Stomach (tissue), 8 donors: ENCODE measurements at regions not wholly inside any gene's neighbourhood (a gene's known extent, or its start where the extent isn't known, plus 50 kb on each side); places are given as distances from the start of the nearest gene placed in this dataset.

Source experiments
- DNase-seq, 2 donors: peaks; one replicate each; pipeline versions ENCODE4 v3.0.0 to v3.0.0-alpha.2; 2013 to 2019
- H3K27ac ChIP-seq, 5 donors: fragments of 200-600 bp in 4 of 5; sonication (generic) in 4 of 5; one replicate each; pipeline ENCODE4 v1.5.1; 2013 to 2019; ENCODE audit warnings: mild to moderate bottlenecking in 1 of 5, moderate library complexity in 1 of 5
- H3K27me3 ChIP-seq, 3 donors: fragments of 200-600 bp; sonication (generic); one replicate each; pipeline ENCODE4 v1.5.1; 2017 to 2019; ENCODE audit warnings: mixed run types in 1 of 3
- H3K36me3 ChIP-seq, 4 donors: fragments of 200-600 bp; sonication (generic); 1 replicate in 3 of 4; 2 replicates in 1 of 4; pipeline ENCODE4 v1.5.1; 2016 to 2019
- H3K4me1 ChIP-seq, 4 donors: fragments of 200-600 bp; sonication (generic); one replicate each; pipeline ENCODE4 v1.5.1; 2016 to 2019
- H3K4me3 ChIP-seq, 4 donors: fragments of 200-600 bp; sonication (generic) in 3 of 4; one replicate each; pipeline ENCODE4 v1.5.1; 2016 to 2019; ENCODE audit warnings: mild to moderate bottlenecking in 1 of 4
- H3K9me3 ChIP-seq, 4 donors: fragments of 200-600 bp; sonication (generic); one replicate each; pipeline ENCODE4 v1.5.1; 2016 to 2019
- EP300 ChIP-seq: sonication (generic); formaldehyde crosslinking; IDR thresholded peaks from one replicate; pipeline ENCODE4 v1.6.1; 2017; ENCODE audit warnings: antibody characterized with exemption
- POLR2A ChIP-seq, 4 donors: fragments of 450-650 bp; IDR thresholded peaks; one replicate each; pipeline ENCODE4 v1.6.1; 2016; ENCODE audit warnings: antibody characterized with exemption in 4 of 4, control low read depth in 2 of 4, mild to moderate bottlenecking in 1 of 4, moderate library complexity in 1 of 4
- POLR2AphosphoS5 ChIP-seq, 3 donors: sonication (generic); formaldehyde crosslinking; IDR thresholded peaks; one replicate each; pipeline ENCODE4 v1.6.1; 2016; ENCODE audit warnings: antibody characterized with exemption in 3 of 3
- WGBS, 5 donors: extraction: QIAGEN DNeasy Blood & Tissue Kit in 3 of 5; methylation state at CpG; one replicate each; pipeline versions ENCODE4 v1.1.5 to v1.1.7; 2013 to 2018; 5-methylcytosine and 5-hydroxymethylcytosine counted together
- intact Hi-C: fragments of 100-400 bp; cut with DNase I; formaldehyde crosslinking; loops from one replicate; pipeline ENCODE4 v1.15.1; 2023; ENCODE audit warnings: low total_unique reads
- TF ChIP-seq, protein P1 (sequence below), 7 experiments: fragments of 450-650 bp in 4 of 7; fragments of 200-600 bp in 3 of 7; sonication (generic) in 3 of 7; IDR thresholded peaks; one replicate each; pipeline ENCODE4 v1.5.1; 2016 to 2019; ENCODE audit warnings: antibody characterized with exemption in 7 of 7, control low read depth in 2 of 7, mild to moderate bottlenecking in 1 of 7
- donor health status: healthy with polysubstance abuse.
- donor health status: Bipolar disorder and iron deficiency.
- donor health status: healthy.

GRCh38 chr1:55844322-55844721, 629.2 kb upstream of the USP24 start:
- H3K27me3 ChIP-seq: no peaks in the 10 kb centered on the region
- H3K4me1 ChIP-seq: no peaks in the 10 kb centered on the region
- intact Hi-C loops: no loop called here
- no peak for DNase-seq
- no peak overlapping the region for H3K27ac ChIP-seq
- TF ChIP-seq, protein P1, sequence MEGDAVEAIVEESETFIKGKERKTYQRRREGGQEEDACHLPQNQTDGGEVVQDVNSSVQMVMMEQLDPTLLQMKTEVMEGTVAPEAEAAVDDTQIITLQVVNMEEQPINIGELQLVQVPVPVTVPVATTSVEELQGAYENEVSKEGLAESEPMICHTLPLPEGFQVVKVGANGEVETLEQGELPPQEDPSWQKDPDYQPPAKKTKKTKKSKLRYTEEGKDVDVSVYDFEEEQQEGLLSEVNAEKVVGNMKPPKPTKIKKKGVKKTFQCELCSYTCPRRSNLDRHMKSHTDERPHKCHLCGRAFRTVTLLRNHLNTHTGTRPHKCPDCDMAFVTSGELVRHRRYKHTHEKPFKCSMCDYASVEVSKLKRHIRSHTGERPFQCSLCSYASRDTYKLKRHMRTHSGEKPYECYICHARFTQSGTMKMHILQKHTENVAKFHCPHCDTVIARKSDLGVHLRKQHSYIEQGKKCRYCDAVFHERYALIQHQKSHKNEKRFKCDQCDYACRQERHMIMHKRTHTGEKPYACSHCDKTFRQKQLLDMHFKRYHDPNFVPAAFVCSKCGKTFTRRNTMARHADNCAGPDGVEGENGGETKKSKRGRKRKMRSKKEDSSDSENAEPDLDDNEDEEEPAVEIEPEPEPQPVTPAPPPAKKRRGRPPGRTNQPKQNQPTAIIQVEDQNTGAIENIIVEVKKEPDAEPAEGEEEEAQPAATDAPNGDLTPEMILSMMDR (IDR thresholded peaks at IDR 0.05): no peak
- no peak for TF ChIP-seq POLR2A (IDR thresholded peaks at IDR 0.05)
- H3K9me3 ChIP-seq: no peaks in the 10 kb centered on the region
- no peaks in the 10 kb centered on the region for H3K36me3 ChIP-seq
- no peak overlapping the region for H3K4me3 ChIP-seq
- WGBS, 5 donors: 87 to 97% (median 94%) methylated on average over 1 of the region's 1 CpG

- Histone ChIP-seq H3K36me3 (no peaks in the 10 kb centered on the region), H3K4me1 (no peaks in the 10 kb centered on the region), H3K27ac (no peak overlapping the region), H3K9me3 (no peaks in the 10 kb centered on the region), H3K4me3 (no peak overlapping the region), H3K27me3 (no peaks in the 10 kb centered on the region)
- intact Hi-C loops: no loop called here
- no peak for DNase-seq
- WGBS, 5 donors: 67 to 74% (median 68%) methylated on average over 5 of the region's 5 CpGs
- no peak for TF ChIP-seq EP300
- TF ChIP-seq POLR2AphosphoS5 (IDR thresholded peaks at IDR 0.05): no peak
- no peak for TF ChIP-seq POLR2A (IDR thresholded peaks at IDR 0.05)
- TF ChIP-seq, protein P1 (IDR thresholded peaks at IDR 0.05): no peak
Measured at GRCh38 chr1:55839626-55840025, 624.5 kb upstream of the USP24 start.

- TF ChIP-seq POLR2AphosphoS5 (IDR thresholded peaks at IDR 0.05): no peak
- no peak for TF ChIP-seq POLR2A (IDR thresholded peaks at IDR 0.05)
- TF ChIP-seq, protein P1 (IDR thresholded peaks at IDR 0.05): no peak
- TF ChIP-seq EP300: no peak
- WGBS, 5 donors: 93 to 100% (median 94%) methylated on average over 1 of the region's 1 CpG
- no peak for DNase-seq
- intact Hi-C loops: no loop called here
- Histone ChIP-seq H3K27ac (no peak overlapping the region), H3K9me3 (no peaks in the 10 kb centered on the region), H3K4me1 (no peaks in the 10 kb centered on the region), H3K4me3 (no peak overlapping the region), H3K36me3 (no peaks in the 10 kb centered on the region), H3K27me3 (no peaks in the 10 kb centered on the region)
Measured at GRCh38 chr1:55839221-55839620, 624.1 kb upstream of the USP24 start.

DNA sequence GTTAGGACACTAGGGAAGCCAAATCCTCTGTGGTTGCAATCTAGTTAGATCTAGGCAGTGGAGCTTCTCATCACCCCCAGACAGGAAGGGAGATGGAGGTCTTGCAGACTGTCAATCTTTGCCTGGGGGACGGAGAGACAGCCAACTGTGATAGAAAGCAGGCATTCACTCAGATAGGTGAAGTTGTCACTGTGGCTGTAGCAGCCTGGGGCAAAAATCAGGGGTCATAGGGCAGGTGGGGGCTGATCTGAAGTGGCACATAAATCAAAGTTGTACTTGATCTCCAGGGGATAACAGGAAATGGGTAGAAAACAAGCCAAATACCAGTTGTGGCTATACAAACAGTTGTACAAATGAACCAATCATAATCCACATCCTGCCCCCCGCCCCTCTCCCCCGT, 620.9 kb upstream of the USP24 start:
- Histone ChIP-seq H3K27ac (peak overlapping the region in 1 of 5 donors; percentile 11), H3K27me3 (no peaks in the 10 kb centered on the region), H3K4me3 (no peak overlapping the region), H3K36me3 (no peaks in the 10 kb centered on the region), H3K9me3 (no peaks in the 10 kb centered on the region), H3K4me1 (peaks cover 0 to 12% (median 0%) of the 10 kb centered on the region in 4 donors)
- WGBS, 5 donors: 45 to 68% (median 66%) methylated on average over 3 of the region's 3 CpGs
- TF ChIP-seq POLR2AphosphoS5 (IDR thresholded peaks at IDR 0.05) (no peak), EP300 (no peak), POLR2A (IDR thresholded peaks at IDR 0.05) (no peak)
- TF ChIP-seq, protein P1 (IDR thresholded peaks at IDR 0.05): no peak
- intact Hi-C loops: no loop called here
- no peak for DNase-seq
